CD4-positive, alpha-beta T cell treated with Interleukin-17A for 4 hours (primary cell): ENCODE measurements at regions not wholly inside any gene's neighbourhood (a gene's known extent, or its start where the extent isn't known, plus 50 kb on each side); places are given as distances from the start of the nearest gene placed in this dataset.
A peak's percentile ranks its signal among the peaks of the same experiment; 100 is the strongest.
"Not testable (repeated sequence)": the region's sequence is repeated elsewhere in the genome, so short reads cannot be mapped to it uniquely, and the experiment has no call there.

Experiments used
- DNase-seq: peaks from one replicate; pipeline ENCODE4 v3.0.0-alpha.2; 2020; ENCODE audit warnings: mixed read lengths

DNA sequence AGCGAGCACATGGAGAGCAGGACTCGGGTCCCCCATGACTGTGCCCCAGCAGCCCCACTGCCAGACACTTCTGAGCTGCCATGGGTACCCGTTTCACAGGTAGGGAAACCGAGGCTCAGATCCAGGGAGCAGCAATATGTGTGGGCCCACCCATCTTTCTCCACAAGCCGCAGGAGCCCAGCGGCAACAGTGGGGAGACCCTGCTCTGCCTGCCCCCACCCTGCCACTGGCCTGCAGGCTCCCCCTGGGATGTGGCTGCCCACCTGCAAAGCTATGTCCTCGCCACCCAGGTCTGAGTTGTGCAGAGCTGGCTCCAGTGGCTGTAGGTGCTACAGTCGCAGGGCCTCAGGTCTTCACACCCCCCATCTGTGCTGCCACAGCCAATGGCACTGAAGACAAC, 50.6 kb upstream of the C1QTNF9B start:
- no peak for DNase-seq

- DNase-seq, result no peak
Observed at GRCh38 chr13:23949200-23949599, 51.9 kb upstream of the C1QTNF9B start.

DNA sequence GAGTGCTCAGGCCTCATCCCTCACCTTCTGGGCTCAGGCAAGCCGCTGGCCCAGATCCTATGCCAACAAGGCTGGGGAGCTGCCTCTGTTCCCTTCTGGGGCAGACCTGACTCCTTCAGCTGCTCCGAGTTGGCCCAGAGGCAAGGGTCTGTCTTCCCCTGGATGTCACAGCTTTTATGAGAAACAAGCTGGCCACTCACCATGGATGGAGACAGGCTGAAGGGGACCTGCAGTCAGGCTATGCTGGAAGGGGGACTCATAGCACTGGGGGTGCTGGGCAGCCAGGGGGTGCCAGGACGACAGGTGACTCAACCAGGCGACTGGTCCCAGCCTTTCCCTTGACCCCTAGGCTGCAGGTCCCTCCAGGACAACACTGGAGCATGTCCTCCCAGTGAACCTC, 52.4 kb upstream of the C1QTNF9B start:
- no peak for DNase-seq

GRCh38 chr13:23950736-23951510, 53.6 kb upstream of the C1QTNF9B start:
- DNase-seq, result no peak

DNA sequence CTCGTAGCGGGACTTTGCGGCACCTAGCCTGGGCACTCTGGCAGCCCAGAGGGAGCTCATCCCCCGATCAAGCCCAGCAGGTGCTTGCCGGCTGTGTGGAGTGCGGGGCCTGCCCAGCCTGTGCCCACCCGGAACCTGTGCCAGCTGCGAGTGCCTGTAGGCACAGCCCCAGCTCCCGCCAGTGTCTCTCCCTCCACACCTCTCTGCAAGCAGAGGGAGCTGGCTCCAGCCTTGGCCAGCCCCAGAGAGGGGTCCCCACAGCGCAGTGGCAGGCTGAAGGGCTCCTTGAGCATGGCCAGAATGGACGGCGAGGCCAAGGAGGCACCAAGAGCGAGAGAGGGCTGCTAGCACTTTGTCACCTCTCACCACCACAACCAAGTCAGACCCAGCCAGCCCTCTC, 55.5 kb upstream of the C1QTNF9B start:
- DNase-seq, result no peak

DNA sequence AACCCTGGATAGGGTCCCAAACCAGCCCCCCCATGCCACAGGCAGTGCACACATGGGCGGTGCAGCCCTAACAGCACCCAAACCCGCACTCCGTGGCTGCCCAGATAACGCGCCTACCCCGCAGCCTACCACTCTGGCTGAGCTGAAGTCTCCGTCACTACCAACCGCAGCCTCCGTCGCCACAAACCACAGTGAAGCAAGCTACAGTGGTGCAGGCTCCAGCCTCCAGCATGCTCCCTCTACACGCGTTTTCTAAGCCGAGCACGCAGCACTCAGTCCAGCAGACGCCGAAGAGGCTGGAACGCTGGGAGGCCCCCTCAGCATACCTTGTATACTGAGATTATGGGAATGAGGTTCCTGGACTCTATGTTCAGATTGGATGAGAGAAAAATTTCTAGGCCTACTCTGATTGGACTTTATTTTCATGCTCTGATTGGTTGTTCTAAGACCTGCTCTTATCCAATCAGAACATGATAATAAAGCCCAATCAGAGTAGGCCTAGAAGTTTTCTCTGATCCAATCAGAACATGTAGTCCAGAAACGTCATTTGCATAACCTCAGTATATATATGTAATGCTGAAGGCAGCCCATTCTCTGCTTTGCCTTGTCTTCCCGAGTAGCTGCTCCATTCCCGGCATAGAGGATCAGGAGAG, 56.7 kb upstream of the C1QTNF9B start:
- no peak for DNase-seq

GRCh38 chr13:23955064-23955463, 57.8 kb upstream of the C1QTNF9B start:
- DNase-seq, result no peak

GRCh38 chr13:23956106-23956505, 58.8 kb upstream of the C1QTNF9B start:
- DNase-seq, result no peak

- DNase-seq, result no peak
Observed at GRCh38 chr13:23957981-23958380, 60.7 kb upstream of the C1QTNF9B start.

DNA sequence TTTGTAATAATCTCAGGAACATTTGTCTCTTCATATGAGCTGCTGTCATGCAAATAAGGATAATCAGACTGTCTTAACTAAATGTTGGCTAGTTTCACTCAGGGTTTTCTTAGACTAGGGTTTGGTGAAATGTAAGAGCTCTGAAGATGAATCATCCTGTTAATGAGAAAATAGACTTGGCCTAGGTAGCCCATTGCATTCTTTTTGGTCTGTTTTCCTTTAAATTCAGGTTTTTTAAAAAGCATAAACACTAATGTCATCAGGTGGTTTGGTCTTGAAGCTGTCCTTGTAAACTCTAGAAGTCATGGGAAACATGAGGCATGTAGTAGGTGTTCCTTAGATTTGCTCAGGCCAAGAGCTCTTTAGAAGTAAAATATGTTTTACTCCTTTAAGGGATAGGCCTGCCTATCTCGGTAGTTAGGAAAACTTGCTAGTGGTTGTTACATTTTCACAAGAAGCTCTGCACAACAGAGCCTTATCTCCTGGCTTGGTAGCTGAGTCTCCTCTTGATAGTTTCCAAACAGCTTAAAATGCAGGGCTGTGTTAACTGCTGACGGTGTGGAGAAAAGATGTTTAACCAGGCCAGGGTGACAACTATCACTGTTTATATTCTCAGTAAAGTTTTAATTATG, 62.0 kb upstream of the C1QTNF9B start:
- no peak for DNase-seq

DNA sequence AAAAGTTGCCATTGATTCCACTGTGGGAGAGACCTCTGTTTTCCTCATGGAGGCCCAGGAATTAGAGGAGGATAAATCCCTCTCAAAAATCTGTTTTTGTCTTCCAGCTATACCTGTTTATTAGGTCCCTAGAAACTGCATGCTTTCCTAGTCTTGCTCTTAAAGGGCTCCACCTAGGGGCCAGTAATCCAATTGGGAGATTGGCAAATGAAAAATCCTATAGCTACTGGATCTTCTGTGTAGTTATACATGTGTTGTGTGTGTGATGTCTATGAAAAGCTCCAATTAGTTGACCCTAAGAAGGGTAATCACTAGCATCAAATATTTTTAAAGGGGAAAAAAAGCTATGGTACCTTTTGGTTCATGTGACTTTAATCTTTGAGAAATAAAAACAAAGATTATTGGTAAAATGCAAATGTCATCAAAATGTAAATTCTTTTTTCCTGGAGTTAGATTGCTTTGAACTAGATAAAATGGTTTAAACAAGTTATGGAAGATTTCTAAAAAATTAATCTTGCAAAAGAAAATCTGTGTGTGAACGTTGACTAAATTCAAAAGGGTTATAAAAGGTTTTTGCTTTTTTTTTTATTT, 63.4 kb upstream of the C1QTNF9B start:
- peak; percentile 13 for DNase-seq

GRCh38 chr13:23963184-23963931, 66.1 kb upstream of the C1QTNF9B start:
- DNase-seq, result no peak

- DNase-seq, result no peak
Observed at GRCh38 chr13:23963947-23964346, 66.6 kb upstream of the C1QTNF9B start.

DNA sequence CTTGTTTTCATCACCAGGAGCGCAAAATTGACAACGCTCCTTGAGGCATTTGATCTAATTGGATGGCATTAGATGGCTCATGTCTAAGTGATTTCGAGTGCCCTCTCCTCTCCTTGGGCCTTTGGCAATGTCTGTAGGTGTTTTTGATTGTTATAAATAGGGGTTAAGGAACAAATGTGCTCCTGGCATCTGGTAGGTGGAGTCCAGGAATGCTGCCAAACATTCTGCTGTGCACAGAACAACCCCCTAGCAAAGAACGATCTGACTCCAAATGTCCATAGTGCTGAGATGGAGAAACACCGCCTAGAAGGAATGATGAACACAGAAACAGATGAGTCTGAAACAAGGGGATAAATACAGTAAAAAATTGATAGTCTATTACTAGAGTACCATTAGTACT, 68.0 kb upstream of the C1QTNF9B start:
- no peak for DNase-seq

DNA sequence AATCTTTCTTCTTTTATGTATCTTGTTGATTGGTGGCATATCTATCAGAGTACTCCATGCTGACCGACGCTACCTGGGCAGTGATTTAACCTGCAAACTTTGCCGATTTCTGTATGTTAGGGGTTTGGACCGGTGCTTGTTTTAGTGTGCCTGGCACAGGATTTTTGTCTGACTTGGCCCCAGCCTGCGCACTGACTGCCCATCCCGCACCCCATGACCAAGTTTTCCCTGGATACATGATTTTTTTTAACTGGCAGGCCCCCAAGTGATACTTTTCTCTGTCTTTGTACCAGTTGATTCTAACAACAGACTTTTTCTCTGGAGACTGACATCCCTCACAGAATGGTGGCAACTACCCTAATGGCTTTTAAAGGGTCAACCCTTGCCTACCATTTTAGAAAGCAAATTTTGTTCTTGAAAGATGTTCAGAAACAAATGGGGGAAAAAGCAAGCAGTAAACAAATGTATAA, 69.0 kb upstream of the C1QTNF9B start:
- DNase-seq, result no peak

- DNase-seq, result peak; percentile 26
Observed at GRCh38 chr13:23966691-23967615, 69.7 kb upstream of the C1QTNF9B start.

DNA sequence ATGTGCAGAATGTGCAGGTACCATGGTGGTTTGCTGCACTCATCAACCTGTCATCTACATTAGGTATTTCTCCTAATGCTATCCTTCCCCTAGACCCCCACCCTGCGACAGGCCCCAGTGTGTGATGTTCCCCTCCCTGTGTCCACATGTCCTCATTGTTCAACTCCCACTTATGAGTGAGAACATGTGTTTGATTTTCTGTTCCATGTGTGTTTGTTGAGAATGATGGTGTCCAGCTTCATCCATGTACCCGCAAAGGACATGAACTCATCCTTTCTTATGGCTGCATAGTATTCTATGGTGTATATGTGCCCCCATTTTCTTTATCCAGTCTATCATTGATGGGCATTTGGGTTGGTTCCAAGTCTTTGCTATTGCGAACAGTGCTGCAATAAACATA, 70.5 kb upstream of the C1QTNF9B start:
- not testable (repeated sequence) for DNase-seq

DNA sequence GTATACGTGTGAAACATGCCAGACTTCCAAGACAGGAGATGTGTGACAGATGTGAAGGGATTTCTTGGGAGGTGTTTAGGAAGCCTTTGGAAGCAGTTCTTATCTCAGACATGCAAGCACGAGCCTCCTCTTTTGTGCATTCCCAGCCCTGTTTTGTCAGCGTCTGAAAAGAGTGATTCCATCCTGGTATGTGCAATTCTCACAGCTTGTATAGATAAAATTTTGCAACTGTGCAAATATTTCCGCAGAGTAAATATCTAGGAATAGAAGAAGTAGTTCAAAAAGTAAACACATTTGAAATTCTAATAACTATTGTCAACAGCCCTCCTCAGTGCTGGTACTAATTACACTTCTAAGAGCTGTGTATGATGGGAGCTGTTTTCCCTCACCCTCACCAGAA, 72.3 kb upstream of the C1QTNF9B start:
- DNase-seq, result no peak

- peak; percentile 9 for DNase-seq
Observed at GRCh38 chr13:23979361-23980159, 82.3 kb upstream of the C1QTNF9B start.

DNA sequence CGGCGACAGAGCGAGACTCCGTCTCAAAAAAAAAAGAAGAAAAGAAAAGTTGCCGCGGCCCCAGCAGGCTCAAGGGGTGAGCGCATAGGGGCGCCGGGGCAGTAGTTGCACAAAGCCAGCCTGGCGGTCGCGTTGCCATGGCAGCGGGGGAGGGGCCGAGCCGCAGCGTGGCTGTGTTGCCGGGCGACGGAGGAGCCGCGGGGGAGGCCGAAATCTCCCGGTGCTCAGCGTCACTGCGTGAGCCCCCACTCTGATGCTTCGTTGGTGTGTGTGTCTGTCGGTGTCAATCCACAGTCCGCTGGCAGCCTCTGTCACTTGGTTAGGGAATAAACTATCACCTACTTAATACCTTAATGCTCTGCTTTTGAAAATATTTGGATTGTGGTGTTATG, 82.9 kb upstream of the C1QTNF9B start:
- DNase-seq, result peak; percentile 85

- DNase-seq, result no peak
Observed at GRCh38 chr13:23983671-23984070, 86.4 kb upstream of the C1QTNF9B start.
